T-helper 1 cell treated with Interleukin-12 subunit alpha and Interleukin-12 subunit beta and Interleukin-4 antibody, amounts not matched to agents 30 μg/mL and 1 μg/mL, for 36 hours (primary cell): ENCODE measurements at regions not wholly inside any gene's neighbourhood (a gene's known extent, or its start where the extent isn't known, plus 50 kb on each side); places are given as distances from the start of the nearest gene placed in this dataset.

ENCODE experiments used
- H3K27ac Mint-ChIP-seq: one replicate; pipeline ENCODE4 v1.8.0; 2021; ENCODE audit warnings: mild to moderate bottlenecking, mixed read lengths
- H3K27me3 Mint-ChIP-seq: one replicate; pipeline ENCODE4 v1.8.0; 2021; ENCODE audit warnings: low read depth, mixed read lengths
- H3K36me3 Mint-ChIP-seq: one replicate; pipeline ENCODE4 v1.8.0; 2021; ENCODE audit warnings: low read depth, mixed read lengths
- H3K4me1 Mint-ChIP-seq: one replicate; pipeline ENCODE4 v1.8.0; 2021; ENCODE audit warnings: low read depth, mixed read lengths
- H3K4me3 Mint-ChIP-seq: one replicate; pipeline ENCODE4 v1.8.0; 2021; ENCODE audit warnings: mild to moderate bottlenecking, moderate library complexity, mixed read lengths
- H3K9me3 Mint-ChIP-seq: one replicate; pipeline ENCODE4 v1.8.0; 2021; ENCODE audit warnings: mixed read lengths

- Mint-ChIP-seq H3K4me3 (no peak overlapping the region), H3K36me3 (no peaks in the 10 kb centered on the region), H3K27me3 (no peaks in the 10 kb centered on the region), H3K27ac (no peak overlapping the region), H3K4me1 (no peaks in the 10 kb centered on the region), H3K9me3 (no peaks in the 10 kb centered on the region)
Observed at GRCh38 chr10:65808687-65809333, 1117.0 kb upstream of the LRRTM3 start.

GRCh38 chr10:65811931-65812525, 1113.8 kb upstream of the LRRTM3 start:
- no peak overlapping the region for H3K4me3 Mint-ChIP-seq
- no peaks in the 10 kb centered on the region for H3K36me3 Mint-ChIP-seq
- H3K27me3 Mint-ChIP-seq: no peaks in the 10 kb centered on the region
- no peak overlapping the region for H3K27ac Mint-ChIP-seq
- H3K4me1 Mint-ChIP-seq: no peaks in the 10 kb centered on the region
- no peaks in the 10 kb centered on the region for H3K9me3 Mint-ChIP-seq

- H3K27ac Mint-ChIP-seq: no peak overlapping the region
- H3K4me3 Mint-ChIP-seq: no peak overlapping the region
- H3K27me3 Mint-ChIP-seq: no peaks in the 10 kb centered on the region
- H3K9me3 Mint-ChIP-seq: no peaks in the 10 kb centered on the region
- H3K36me3 Mint-ChIP-seq: no peaks in the 10 kb centered on the region
- H3K4me1 Mint-ChIP-seq: no peaks in the 10 kb centered on the region
Observed at GRCh38 chr10:65816536-65816935, 1109.3 kb upstream of the LRRTM3 start.

GRCh38 chr10:65818990-65819389, 1106.8 kb upstream of the LRRTM3 start:
- Mint-ChIP-seq H3K27ac (no peak overlapping the region), H3K36me3 (no peaks in the 10 kb centered on the region), H3K4me1 (no peaks in the 10 kb centered on the region), H3K9me3 (no peaks in the 10 kb centered on the region), H3K4me3 (no peak overlapping the region), H3K27me3 (no peaks in the 10 kb centered on the region)

- Mint-ChIP-seq H3K27ac (no peak overlapping the region), H3K9me3 (no peaks in the 10 kb centered on the region), H3K27me3 (no peaks in the 10 kb centered on the region), H3K4me3 (no peak overlapping the region), H3K4me1 (no peaks in the 10 kb centered on the region), H3K36me3 (no peaks in the 10 kb centered on the region)
Observed at GRCh38 chr10:65827359-65827758, 1098.5 kb upstream of the LRRTM3 start.

- no peaks in the 10 kb centered on the region for H3K27me3 Mint-ChIP-seq
- peaks cover 4% of the 10 kb centered on the region for H3K9me3 Mint-ChIP-seq
- H3K4me3 Mint-ChIP-seq: no peak overlapping the region
- H3K27ac Mint-ChIP-seq: no peak overlapping the region
- H3K4me1 Mint-ChIP-seq: no peaks in the 10 kb centered on the region
- no peaks in the 10 kb centered on the region for H3K36me3 Mint-ChIP-seq
Observed at GRCh38 chr10:65838811-65839210, 1087.0 kb upstream of the LRRTM3 start.

GRCh38 chr10:65843203-65843602, 1082.6 kb upstream of the LRRTM3 start:
- H3K4me3 Mint-ChIP-seq: no peak overlapping the region
- H3K4me1 Mint-ChIP-seq: no peaks in the 10 kb centered on the region
- H3K9me3 Mint-ChIP-seq: peaks cover 4% of the 10 kb centered on the region
- no peaks in the 10 kb centered on the region for H3K27me3 Mint-ChIP-seq
- no peaks in the 10 kb centered on the region for H3K36me3 Mint-ChIP-seq
- H3K27ac Mint-ChIP-seq: no peak overlapping the region

- Mint-ChIP-seq H3K27ac (no peak overlapping the region), H3K27me3 (no peaks in the 10 kb centered on the region), H3K9me3 (peaks cover 7% of the 10 kb centered on the region), H3K4me1 (no peaks in the 10 kb centered on the region), H3K4me3 (no peak overlapping the region), H3K36me3 (no peaks in the 10 kb centered on the region)
Observed at GRCh38 chr10:65845916-65846315, 1079.9 kb upstream of the LRRTM3 start.

GRCh38 chr10:65846541-65846940, 1079.3 kb upstream of the LRRTM3 start:
- no peak overlapping the region for H3K27ac Mint-ChIP-seq
- no peaks in the 10 kb centered on the region for H3K36me3 Mint-ChIP-seq
- no peaks in the 10 kb centered on the region for H3K27me3 Mint-ChIP-seq
- H3K4me3 Mint-ChIP-seq: no peak overlapping the region
- peaks cover 7% of the 10 kb centered on the region for H3K9me3 Mint-ChIP-seq
- no peaks in the 10 kb centered on the region for H3K4me1 Mint-ChIP-seq

GRCh38 chr10:65846949-65847348, 1078.9 kb upstream of the LRRTM3 start:
- H3K36me3 Mint-ChIP-seq: no peaks in the 10 kb centered on the region

GRCh38 chr10:65847436-65848230, 1078.2 kb upstream of the LRRTM3 start:
- Mint-ChIP-seq H3K27ac (no peak overlapping the region), H3K36me3 (no peaks in the 10 kb centered on the region), H3K9me3 (peaks cover 10% of the 10 kb centered on the region), H3K27me3 (no peaks in the 10 kb centered on the region), H3K4me1 (no peaks in the 10 kb centered on the region), H3K4me3 (no peak overlapping the region)

More at GRCh38 chr10:65846949-65847348, 1078.9 kb upstream of the LRRTM3 start:
- Mint-ChIP-seq H3K27ac (no peak overlapping the region), H3K27me3 (no peaks in the 10 kb centered on the region), H3K4me3 (no peak overlapping the region), H3K4me1 (no peaks in the 10 kb centered on the region), H3K9me3 (peaks cover 7% of the 10 kb centered on the region)

- Mint-ChIP-seq H3K27me3 (no peaks in the 10 kb centered on the region), H3K4me1 (no peaks in the 10 kb centered on the region), H3K9me3 (no peaks in the 10 kb centered on the region), H3K27ac (no peak overlapping the region), H3K4me3 (no peak overlapping the region), H3K36me3 (no peaks in the 10 kb centered on the region)
Observed at GRCh38 chr10:65858841-65859240, 1067.0 kb upstream of the LRRTM3 start.

- Mint-ChIP-seq H3K4me3 (no peak overlapping the region), H3K27ac (no peak overlapping the region), H3K27me3 (no peaks in the 10 kb centered on the region), H3K9me3 (no peaks in the 10 kb centered on the region), H3K36me3 (no peaks in the 10 kb centered on the region), H3K4me1 (no peaks in the 10 kb centered on the region)
Observed at GRCh38 chr10:65861249-65861648, 1064.6 kb upstream of the LRRTM3 start.
